HG02759 (cell line): ENCODE measurements at regions not wholly inside any gene's neighbourhood (a gene's known extent, or its start where the extent isn't known, plus 50 kb on each side); places are given as distances from the start of the nearest gene placed in this dataset.
"Not testable (repeated sequence)": the region's sequence is repeated elsewhere in the genome, so short reads cannot be mapped to it uniquely, and the experiment has no call there.

Source experiments
- ATAC-seq: cut with Tn5 transposase; IDR thresholded peaks from one replicate; pipeline ENCODE4 v1.9.1; 2021; ENCODE audit warnings: mild to moderate bottlenecking, moderate library complexity; ENCODE audit not compliant: unreplicated experiment

DNA sequence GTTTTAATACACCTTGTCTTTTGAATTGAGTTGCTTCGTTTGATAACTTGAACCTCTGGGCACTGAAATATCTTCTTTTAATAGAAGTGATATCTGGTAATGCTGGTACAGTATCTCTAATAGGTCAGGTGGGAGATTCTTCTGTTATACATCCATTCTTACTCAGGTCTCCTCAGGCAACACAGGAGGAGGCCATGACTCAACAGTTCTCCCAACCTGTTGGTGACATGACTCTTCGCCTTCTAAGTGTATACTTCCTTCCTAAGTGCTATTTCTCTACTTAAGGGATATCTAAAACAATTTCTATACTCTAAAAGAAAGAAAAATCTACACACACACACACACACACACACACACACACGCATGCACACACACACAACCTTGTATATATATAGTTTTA lies 509.1 kb downstream of the PCNX1 start:
- no peak for ATAC-seq

DNA sequence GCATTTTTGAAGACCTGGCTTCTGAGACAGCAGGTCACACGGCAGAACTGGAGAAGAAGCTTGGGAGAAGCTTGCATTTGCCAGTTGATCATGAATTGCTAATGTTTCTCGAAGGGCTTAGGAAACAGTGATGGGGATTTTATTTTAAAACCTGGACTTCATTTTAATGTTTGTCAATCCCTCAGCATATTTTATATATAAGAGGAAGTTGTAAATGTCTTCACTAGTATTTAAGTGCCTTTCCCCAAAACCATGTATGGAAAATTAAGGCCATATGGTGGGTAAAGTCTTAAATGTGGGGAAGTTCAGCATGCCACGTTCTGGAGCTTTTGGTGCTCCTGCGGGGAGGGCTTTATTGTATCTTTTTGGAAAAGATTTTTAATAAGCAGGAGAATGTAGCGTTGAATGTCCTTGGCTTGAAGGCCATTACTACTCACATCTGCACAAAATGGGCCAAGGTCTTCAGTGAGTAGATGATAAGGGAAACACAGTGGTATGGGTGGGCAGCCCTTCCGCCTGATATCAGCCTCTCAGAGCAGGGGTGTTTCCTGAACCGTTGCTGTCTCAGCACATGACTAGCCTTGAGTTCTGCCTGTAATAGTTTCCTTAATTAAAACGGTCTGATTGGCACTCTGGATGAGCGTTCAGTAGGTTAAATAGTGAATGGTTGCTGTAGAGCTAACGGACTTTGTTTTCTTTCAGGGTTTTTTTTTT lies 511.4 kb downstream of the PCNX1 start:
- no peak for ATAC-seq

DNA sequence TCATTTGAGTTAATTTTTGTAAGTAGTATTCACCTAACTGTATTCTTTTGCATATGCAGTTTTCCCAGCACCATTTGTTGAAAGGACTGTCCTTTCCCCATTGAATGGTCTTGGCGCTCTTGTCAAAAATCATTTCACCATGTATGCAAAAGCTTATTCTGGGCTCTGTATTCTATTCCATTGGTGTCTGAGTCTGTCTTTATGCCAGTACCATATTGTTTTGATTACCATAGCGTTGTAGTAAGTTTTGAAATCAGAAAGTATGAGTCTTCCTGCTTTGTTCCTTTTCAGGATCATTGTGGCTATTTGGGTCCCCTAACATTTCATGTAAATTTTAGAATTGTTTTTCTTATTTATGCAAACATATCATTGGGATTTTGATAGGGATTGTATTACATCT lies 508.7 kb upstream of the RGS6 start:
- no peak for ATAC-seq

GRCh38 chr14:71424941-71425340 lies 507.3 kb upstream of the RGS6 start:
- ATAC-seq, result no peak

- no peak for ATAC-seq
Measured at GRCh38 chr14:71426001-71426400, 506.2 kb upstream of the RGS6 start.

- ATAC-seq, result no peak
Measured at GRCh38 chr14:71429902-71430301, 502.3 kb upstream of the RGS6 start.

DNA sequence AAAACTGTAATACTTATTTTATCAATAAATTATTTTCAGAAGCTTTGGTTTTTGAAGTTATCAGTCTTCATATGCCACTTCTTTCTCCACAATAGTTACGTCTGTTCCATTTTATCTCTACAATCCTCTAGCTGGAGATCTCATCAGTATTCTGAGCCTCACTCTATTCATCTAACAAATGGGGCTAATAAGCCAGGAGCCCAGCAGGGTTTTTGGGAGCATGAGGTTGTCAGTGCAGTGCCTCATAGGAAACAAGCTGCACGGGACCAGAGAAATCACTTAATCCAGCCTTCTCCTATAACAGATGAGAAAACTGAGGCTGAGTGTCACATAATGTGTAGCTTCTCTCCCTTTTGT lies 501.9 kb upstream of the RGS6 start:
- no peak for ATAC-seq

- ATAC-seq, result no peak
Measured at GRCh38 chr14:71430678-71431376, 501.4 kb upstream of the RGS6 start.

GRCh38 chr14:71432334-71433110 lies 499.7 kb upstream of the RGS6 start:
- ATAC-seq, result no peak

GRCh38 chr14:71433303-71433702 lies 498.9 kb upstream of the RGS6 start:
- ATAC-seq, result no peak

- not testable (repeated sequence) for ATAC-seq
Measured at GRCh38 chr14:71435641-71436040, 496.6 kb upstream of the RGS6 start.

GRCh38 chr14:71437870-71438269 lies 494.4 kb upstream of the RGS6 start:
- ATAC-seq, result no peak

DNA sequence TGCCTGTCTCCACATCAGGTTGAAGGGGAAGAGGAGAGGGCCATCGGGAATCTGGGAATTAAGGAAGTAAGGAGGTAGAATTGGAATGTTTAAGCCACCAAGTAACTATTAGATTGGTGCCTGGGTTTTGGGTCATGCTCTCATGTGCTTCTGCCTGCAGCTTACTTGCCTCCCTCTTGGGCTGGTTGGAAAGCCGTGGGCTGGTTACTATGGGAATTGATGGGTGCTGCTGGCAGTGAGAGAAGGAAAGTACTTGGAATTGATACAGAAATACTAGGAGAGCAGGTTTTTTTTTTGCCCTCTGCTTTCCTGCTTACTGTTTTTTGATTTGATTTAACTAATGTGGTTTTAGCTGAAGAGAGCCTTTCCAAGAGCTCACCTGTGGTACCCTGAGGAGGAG lies 493.5 kb upstream of the RGS6 start:
- ATAC-seq, result no peak

DNA sequence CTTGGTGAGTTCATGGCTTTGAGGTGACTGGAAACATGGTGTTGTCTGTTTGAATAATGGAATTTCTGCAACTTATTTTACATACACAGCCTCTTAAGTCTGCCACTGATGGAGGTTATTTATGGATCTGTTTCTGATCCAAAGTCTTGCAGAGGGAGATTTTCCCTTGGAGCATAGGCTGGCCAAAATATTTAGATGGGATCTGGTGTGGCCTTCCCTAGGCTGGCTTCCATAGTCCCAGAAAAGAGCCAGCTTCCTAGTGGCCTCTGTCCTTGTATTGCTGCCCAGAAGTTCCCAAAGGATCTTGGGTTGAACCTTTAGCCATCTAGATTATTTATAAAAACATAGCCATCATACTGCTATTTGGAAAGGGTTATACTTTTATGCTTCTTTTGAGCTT lies 491.1 kb upstream of the RGS6 start:
- ATAC-seq, result no peak

- peak; percentile 50 for ATAC-seq
Measured at GRCh38 chr14:71444030-71444822, 488.0 kb upstream of the RGS6 start.

GRCh38 chr14:71448431-71449315 lies 483.6 kb upstream of the RGS6 start:
- no peak for ATAC-seq

DNA sequence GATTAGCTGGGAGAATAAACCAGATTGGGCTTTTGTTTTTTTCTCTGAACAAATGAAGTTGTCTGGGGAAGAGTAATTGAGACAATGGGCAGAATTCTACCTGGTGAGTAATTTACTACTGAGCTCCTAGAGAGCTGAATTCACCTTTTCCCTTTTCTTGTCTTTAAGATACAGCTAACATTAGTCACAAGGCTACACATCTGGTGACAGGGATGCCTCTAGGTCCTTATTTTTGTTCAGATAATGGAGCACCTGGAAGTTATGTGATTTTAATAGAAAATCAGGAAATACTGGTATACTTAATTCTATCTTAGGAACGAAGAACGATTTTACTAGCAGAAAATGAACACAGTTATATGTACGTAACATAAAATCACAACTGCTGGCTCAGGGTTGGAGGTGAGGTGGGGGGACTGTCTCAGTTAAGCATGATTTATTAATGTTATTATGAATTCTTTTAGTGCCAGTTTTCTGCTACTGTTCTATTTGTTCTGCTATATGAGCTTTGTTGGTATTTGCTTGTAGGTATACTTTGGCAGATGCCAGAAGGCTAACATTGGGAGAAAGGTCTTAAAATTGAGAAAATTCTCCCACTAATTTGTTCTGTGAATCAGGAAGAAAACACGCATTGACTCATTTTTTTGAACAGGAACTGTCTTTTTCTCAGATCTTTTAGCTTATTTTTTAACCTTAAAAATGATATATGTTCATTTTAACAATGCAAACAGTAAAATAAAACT lies 482.7 kb upstream of the RGS6 start:
- no peak for ATAC-seq

DNA sequence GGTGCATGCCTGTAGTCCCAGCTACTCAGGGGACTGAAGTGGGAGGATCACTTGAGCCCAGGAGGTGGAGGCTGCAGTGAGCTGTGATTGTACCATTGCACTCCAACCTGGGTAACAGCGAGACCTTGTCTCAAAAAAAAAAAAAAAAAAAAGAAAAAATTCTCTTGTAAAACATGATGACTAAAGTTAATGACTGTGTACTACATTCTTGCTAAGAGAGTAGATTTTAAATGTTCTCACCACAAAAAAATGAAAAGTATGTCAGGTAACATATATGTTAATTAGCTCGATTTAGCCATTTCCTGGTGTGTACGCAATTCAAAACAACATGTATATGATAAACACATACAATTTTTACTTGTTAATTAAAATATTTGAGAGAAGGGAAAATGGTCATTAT lies 480.7 kb upstream of the RGS6 start:
- ATAC-seq, result no peak

DNA sequence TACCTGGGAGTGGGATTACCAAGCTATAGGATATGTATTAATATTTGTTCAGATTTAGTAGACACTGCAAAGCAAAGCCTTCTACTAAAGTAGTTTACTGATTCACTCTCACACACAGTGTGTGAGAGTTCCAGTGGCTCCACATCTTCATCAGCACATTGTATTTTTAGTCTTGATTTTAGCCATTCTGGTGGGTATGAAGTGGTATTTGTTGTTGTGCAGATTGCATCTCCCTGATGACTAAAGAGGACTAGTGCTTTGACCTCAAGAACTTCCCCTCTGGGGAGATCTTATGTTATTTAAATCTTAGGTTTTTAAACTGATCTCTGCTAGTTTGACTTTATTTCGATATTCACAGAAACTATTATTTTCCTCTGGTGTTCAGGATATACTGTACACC lies 479.7 kb upstream of the RGS6 start:
- no peak for ATAC-seq

DNA sequence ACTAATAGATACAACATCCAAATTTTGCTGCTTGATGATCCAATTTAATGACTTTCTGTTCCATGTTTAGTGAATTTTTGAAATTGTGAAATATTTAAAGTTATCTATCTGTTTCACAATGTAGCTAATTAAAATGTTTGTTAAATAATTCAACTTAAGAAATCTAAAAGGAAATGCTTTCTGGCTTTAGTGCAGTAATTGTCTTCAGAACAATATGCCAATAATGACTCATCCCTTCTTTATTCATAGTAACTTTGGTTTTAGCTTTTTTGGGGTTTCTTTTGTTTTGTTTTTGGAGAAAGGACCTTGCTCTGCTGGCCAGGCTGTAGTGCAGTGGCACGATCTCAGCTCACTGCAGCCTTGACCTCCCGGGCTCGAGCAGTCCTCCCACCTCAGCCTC lies 479.2 kb upstream of the RGS6 start:
- no peak for ATAC-seq
